ENCODE measurements at regions not wholly inside any gene's neighbourhood (a gene's known extent, or its start where the extent isn't known, plus 50 kb on each side); places are given as distances from the start of the nearest gene placed in this dataset.

GRCh38 chrX:16368696-16369095 is 201.4 kb downstream of the MAGEB17 start:
- TF ChIP-seq CTCF (IDR thresholded peaks at IDR 0.05; ENCODE audit: low read depth, low read length) = no peak
- no peak overlapping the region for H3K27ac ChIP-seq (ENCODE audit: low read depth, low read length)
- DNase-seq (ENCODE audit: low read depth, low spot score) = no peak
- H3K4me3 ChIP-seq (ENCODE audit: low read depth, low read length) = no peak overlapping the region
- H3K9me3 ChIP-seq (ENCODE audit: control insufficient read depth, insufficient read depth, low read length) = no peaks in the 10 kb centered on the region
- ChIA-PET POLR2A (no interaction called here), CTCF (no interaction called here)
- H3K27me3 ChIP-seq (ENCODE audit: control insufficient read depth, insufficient read depth, low read length) = no peaks in the 10 kb centered on the region

- DNase-seq (ENCODE audit: low read depth, low spot score) = no peak
- no peaks in the 10 kb centered on the region for H3K27me3 ChIP-seq (ENCODE audit: control insufficient read depth, insufficient read depth, low read length)
- H3K27ac ChIP-seq (ENCODE audit: low read depth, low read length) = no peak overlapping the region
- ChIA-PET CTCF (no interaction called here), POLR2A (no interaction called here)
- TF ChIP-seq CTCF (IDR thresholded peaks at IDR 0.05; ENCODE audit: low read depth, low read length) = no peak
- H3K4me3 ChIP-seq (ENCODE audit: low read depth, low read length) = no peak overlapping the region
- no peaks in the 10 kb centered on the region for H3K9me3 ChIP-seq (ENCODE audit: control insufficient read depth, insufficient read depth, low read length)
Measured at GRCh38 chrX:16376056-16376455, 208.8 kb downstream of the MAGEB17 start.

- DNase-seq (ENCODE audit: low read depth, low spot score) = no peak
- H3K9me3 ChIP-seq (ENCODE audit: control insufficient read depth, insufficient read depth, low read length) = no peaks in the 10 kb centered on the region
- TF ChIP-seq CTCF (IDR thresholded peaks at IDR 0.05; ENCODE audit: low read depth, low read length) = no peak
- H3K4me3 ChIP-seq (ENCODE audit: low read depth, low read length) = no peak overlapping the region
- H3K27me3 ChIP-seq (ENCODE audit: control insufficient read depth, insufficient read depth, low read length) = no peaks in the 10 kb centered on the region
- POLR2A ChIA-PET = no interaction called here
- CTCF ChIA-PET = interaction anchor here (1.7 kb wide), 1 partner anchor 51 kb away, joined by 6 read pairs; no protein-coding TSS in a partner anchor
- H3K27ac ChIP-seq (ENCODE audit: low read depth, low read length) = no peak overlapping the region
Measured at GRCh38 chrX:16386126-16386525, 218.8 kb downstream of the MAGEB17 start.

- TF ChIP-seq CTCF (IDR thresholded peaks at IDR 0.05; ENCODE audit: low read depth, low read length) = no peak
- Histone ChIP-seq H3K9me3 (ENCODE audit: control insufficient read depth, insufficient read depth, low read length) (no peaks in the 10 kb centered on the region), H3K27me3 (ENCODE audit: control insufficient read depth, insufficient read depth, low read length) (no peaks in the 10 kb centered on the region), H3K27ac (ENCODE audit: low read depth, low read length) (no peak overlapping the region), H3K4me3 (ENCODE audit: low read depth, low read length) (no peak overlapping the region)
- CTCF ChIA-PET = interaction anchor here (0.8 kb wide), 1 partner anchor 44 kb away, joined by 3 read pairs; no protein-coding TSS in a partner anchor
- POLR2A ChIA-PET = no interaction called here
- no peak for DNase-seq (ENCODE audit: low read depth, low spot score)
Measured at GRCh38 chrX:16392597-16392996, 225.3 kb downstream of the MAGEB17 start.

- CTCF ChIA-PET = no interaction called here
- POLR2A ChIA-PET = no interaction called here
- Histone ChIP-seq H3K4me3 (ENCODE audit: low read depth, low read length) (no peak overlapping the region), H3K27ac (ENCODE audit: low read depth, low read length) (no peak overlapping the region), H3K9me3 (ENCODE audit: control insufficient read depth, insufficient read depth, low read length) (no peaks in the 10 kb centered on the region), H3K27me3 (ENCODE audit: control insufficient read depth, insufficient read depth, low read length) (no peaks in the 10 kb centered on the region)
- no peak for TF ChIP-seq CTCF (IDR thresholded peaks at IDR 0.05; ENCODE audit: low read depth, low read length)
- no peak for DNase-seq (ENCODE audit: low read depth, low spot score)
Measured at GRCh38 chrX:16394290-16394689, 227.0 kb downstream of the MAGEB17 start.
